ENCODE measurements at regions not wholly inside any gene's neighbourhood (a gene's known extent, or its start where the extent isn't known, plus 50 kb on each side); places are given as distances from the start of the nearest gene placed in this dataset.

DNA sequence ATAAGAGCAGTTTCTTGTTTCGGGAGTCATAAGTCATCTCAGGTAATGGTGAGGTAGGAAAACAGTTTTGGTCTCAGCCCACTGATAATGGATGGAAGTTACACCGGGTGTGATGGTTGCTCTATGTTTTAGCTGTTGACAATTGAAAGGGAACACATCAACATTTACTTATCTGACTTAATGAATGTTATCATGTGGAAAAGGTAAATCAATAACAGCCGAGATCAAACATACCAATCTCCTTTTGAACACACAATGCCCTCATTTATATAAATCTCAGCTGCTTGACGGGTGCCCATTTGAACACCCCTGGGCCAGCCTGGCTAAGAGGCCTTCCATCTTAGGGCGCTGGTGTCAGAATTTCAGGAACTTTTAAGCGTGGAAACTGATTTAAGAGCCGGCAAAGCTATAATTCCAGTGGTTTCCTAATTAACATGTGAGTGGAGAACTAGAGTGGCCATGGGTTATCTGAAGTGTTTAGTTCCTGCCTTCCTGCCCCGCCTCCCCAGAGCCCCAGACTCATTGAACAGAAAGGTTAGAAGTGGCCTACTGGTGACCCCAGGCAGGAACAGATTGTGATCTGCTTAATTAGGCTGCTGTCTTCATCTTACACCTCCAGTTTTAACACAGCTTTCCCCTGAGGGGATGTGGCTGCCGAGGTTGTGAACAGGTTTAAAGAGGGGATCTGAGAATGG is 572.7 kb downstream of the FGF9 start:
- no peaks in the 10 kb centered on the region for H3K27me3 ChIP-seq
- H3K36me3 ChIP-seq: no peaks in the 10 kb centered on the region
- no peak overlapping the region for H3K4me3 ChIP-seq (ENCODE audit: low read depth in 1 of 2, low read length in 1 of 2)
- no peak overlapping the region for H3K27ac ChIP-seq
- no peaks in the 10 kb centered on the region for H3K4me1 ChIP-seq (ENCODE audit: control insufficient read depth in 1 of 2, insufficient read depth in 1 of 2, low read depth in 1 of 2, low read length in 1 of 2)
- H3K9me3 ChIP-seq: no peaks in the 10 kb centered on the region
- TF ChIP-seq, protein P1, sequence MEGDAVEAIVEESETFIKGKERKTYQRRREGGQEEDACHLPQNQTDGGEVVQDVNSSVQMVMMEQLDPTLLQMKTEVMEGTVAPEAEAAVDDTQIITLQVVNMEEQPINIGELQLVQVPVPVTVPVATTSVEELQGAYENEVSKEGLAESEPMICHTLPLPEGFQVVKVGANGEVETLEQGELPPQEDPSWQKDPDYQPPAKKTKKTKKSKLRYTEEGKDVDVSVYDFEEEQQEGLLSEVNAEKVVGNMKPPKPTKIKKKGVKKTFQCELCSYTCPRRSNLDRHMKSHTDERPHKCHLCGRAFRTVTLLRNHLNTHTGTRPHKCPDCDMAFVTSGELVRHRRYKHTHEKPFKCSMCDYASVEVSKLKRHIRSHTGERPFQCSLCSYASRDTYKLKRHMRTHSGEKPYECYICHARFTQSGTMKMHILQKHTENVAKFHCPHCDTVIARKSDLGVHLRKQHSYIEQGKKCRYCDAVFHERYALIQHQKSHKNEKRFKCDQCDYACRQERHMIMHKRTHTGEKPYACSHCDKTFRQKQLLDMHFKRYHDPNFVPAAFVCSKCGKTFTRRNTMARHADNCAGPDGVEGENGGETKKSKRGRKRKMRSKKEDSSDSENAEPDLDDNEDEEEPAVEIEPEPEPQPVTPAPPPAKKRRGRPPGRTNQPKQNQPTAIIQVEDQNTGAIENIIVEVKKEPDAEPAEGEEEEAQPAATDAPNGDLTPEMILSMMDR (IDR thresholded peaks at IDR 0.05): no peak

DNA sequence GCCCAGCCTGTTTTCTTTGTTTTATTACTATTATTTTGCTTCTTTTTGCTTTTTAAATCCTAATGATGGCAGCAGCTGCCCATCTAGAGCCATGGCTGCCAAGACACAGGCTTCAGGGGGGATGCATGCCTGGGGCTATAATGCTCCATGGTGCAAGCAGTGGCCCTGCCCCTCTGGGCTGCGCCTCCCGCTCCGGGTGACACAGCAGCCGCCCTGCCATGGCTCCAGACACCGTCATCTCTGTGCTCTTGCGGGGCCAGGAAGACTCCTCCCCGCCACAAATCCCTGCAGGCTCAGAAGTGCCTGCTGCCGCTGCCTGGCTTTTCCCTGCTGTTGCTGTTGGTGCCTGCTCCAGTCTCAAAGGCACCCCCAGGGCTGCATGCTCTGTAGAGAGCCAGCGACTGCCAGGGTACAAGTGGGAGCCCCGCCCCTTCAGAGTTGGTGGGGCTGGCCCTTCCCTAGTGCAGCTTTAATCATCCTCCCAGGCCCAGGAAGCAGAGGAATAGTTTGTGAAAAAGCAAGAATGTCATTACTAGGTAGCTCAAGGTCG is 581.5 kb downstream of the FGF9 start:
- Histone ChIP-seq H3K4me3 (ENCODE audit: low read depth in 1 of 2, low read length in 1 of 2) (no peak overlapping the region), H3K9me3 (no peaks in the 10 kb centered on the region), H3K4me1 (ENCODE audit: control insufficient read depth in 1 of 2, insufficient read depth in 1 of 2, low read depth in 1 of 2, low read length in 1 of 2) (no peaks in the 10 kb centered on the region), H3K27me3 (no peaks in the 10 kb centered on the region), H3K27ac (no peak overlapping the region), H3K36me3 (no peaks in the 10 kb centered on the region)
- TF ChIP-seq, protein P1 (IDR thresholded peaks at IDR 0.05): no peak

DNA sequence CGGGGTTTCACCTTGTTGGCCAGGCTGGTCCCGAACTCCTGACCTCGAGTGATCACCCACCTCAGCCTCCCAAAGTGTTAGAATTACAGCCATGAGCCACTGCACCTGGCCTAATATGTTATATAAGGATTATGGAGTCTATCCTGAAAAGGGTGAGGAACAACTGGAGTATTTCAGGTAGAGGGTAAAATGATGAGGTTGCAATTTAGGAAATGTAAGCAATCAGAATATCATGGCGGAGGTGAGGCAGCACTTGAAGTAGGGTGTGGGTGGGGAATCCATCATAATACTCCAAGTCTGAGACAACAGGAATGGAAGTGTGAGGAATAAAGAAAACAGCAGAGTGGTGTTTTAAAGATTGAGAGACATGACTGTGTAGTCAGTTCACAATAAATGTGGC is 582.2 kb downstream of the FGF9 start:
- H3K4me3 ChIP-seq (ENCODE audit: low read depth in 1 of 2, low read length in 1 of 2): no peak overlapping the region
- TF ChIP-seq, protein P1 (IDR thresholded peaks at IDR 0.05): no peak
- no peaks in the 10 kb centered on the region for H3K4me1 ChIP-seq (ENCODE audit: control insufficient read depth in 1 of 2, insufficient read depth in 1 of 2, low read depth in 1 of 2, low read length in 1 of 2)
- no peak overlapping the region for H3K27ac ChIP-seq
- no peaks in the 10 kb centered on the region for H3K36me3 ChIP-seq
- no peaks in the 10 kb centered on the region for H3K9me3 ChIP-seq
- no peaks in the 10 kb centered on the region for H3K27me3 ChIP-seq

DNA sequence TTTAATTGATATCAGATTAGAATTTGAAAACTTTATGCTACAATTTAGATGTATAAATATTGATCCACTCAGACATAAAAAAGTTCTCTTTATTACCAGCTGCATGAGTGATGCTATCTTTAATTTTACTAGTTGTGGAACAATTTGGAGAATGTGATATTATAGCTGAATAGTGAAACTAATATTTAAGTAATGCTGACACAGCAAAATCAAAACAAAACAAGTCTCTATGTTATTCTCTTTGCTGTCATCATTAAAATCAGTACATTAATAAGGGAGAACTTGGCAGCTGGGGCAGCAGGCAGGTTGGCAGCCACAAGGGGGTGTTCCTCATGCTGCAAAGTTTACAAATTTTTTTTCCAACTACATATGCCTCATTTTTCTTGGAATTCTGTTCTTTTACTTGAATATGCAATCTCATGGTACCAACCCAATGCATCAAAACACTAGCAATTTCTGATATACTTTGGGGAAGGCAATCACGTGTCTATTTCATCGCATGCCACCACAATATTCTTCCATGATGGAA is 585.3 kb downstream of the FGF9 start:
- Histone ChIP-seq H3K4me3 (ENCODE audit: low read depth in 1 of 2, low read length in 1 of 2) (no peak overlapping the region), H3K27ac (no peak overlapping the region), H3K4me1 (ENCODE audit: control insufficient read depth in 1 of 2, insufficient read depth in 1 of 2, low read depth in 1 of 2, low read length in 1 of 2) (no peaks in the 10 kb centered on the region), H3K9me3 (no peaks in the 10 kb centered on the region), H3K36me3 (no peaks in the 10 kb centered on the region), H3K27me3 (no peaks in the 10 kb centered on the region)
- TF ChIP-seq, protein P1 (IDR thresholded peaks at IDR 0.05): no peak

DNA sequence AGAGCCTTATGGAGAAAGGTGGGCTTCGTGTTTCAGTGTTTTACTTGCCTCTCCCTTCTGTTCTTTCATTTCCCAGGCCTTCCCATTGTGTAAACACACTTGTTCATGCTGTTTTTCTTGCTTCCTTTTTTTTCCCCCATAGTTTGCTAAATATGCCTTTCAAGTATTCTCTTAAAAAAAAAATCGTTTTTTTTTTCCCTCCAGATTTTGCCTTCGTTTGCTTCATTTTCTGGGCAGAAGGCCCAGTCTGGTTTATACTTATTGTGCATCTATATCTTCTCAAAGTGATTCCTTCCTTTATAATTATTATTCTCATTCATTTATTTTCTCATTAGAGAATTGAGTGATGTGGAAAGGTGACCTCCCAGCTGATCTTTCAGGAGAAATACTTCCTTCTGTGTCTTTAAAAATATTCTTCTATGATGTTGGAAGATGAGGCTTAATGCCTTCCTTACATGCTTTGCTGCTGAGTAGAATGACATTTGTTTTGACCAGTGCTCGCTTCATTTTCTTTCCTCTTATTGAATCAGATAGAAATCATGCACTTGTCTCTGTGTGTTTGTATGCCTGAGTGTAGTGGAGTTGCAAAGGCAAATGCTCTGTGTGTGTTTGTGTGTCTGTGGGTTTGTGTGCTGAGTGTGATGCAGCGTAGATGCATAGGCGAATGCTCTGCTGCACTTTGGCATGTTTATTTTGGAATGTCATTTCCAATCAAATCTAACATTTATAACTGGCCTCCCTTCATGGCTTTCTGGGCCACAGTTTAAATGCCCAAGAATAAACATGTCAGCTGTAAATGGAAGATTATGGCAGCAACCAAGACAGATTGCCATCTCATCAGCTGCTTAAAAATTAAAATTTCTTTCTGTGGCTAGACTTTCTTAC is 591.4 kb downstream of the FGF9 start:
- Histone ChIP-seq H3K4me1 (ENCODE audit: control insufficient read depth in 1 of 2, insufficient read depth in 1 of 2, low read depth in 1 of 2, low read length in 1 of 2) (no peaks in the 10 kb centered on the region), H3K9me3 (no peaks in the 10 kb centered on the region), H3K4me3 (ENCODE audit: low read depth in 1 of 2, low read length in 1 of 2) (no peak overlapping the region), H3K27me3 (no peaks in the 10 kb centered on the region), H3K27ac (no peak overlapping the region), H3K36me3 (no peaks in the 10 kb centered on the region)
- TF ChIP-seq, protein P1 (IDR thresholded peaks at IDR 0.05): no peak
